WTC11 (cell line): ENCODE measurements at regions not wholly inside any gene's neighbourhood (a gene's known extent, or its start where the extent isn't known, plus 50 kb on each side); places are given as distances from the start of the nearest gene placed in this dataset.
"Not testable (repeated sequence)": the region's sequence is repeated elsewhere in the genome, so short reads cannot be mapped to it uniquely, and the experiment has no call there.

Experiments used
- ATAC-seq: fragments of 200-7000 bp; cut with Tn5 transposase; 2 replicates; pipeline ENCODE4 v1.10.0; 2021; ENCODE audit warnings: mild to moderate bottlenecking, moderate library complexity
- CTCF ChIA-PET: fragments of 300-600 bp; sonication (Branson Sonifier 250); formaldehyde crosslinking; loops from one replicate; lab custom pipeline; 2021; ENCODE audit warnings: antibody characterized with exemption; lab: Charles Lee
- POLR2A ChIA-PET: fragments of 350-600 bp; sonication (Branson Sonifier 250); formaldehyde crosslinking; loops from one replicate; lab custom pipeline; 2021; ENCODE audit warnings: antibody characterized with exemption; lab: Charles Lee
- DNase-seq: peaks from one replicate; pipeline ENCODE4 v3.0.0; 2021; ENCODE audit warnings: low spot score
- H3K27ac Mint-ChIP-seq: 2 replicates; pipeline ENCODE4 v1.8.0; 2021; ENCODE audit warnings: mixed read lengths
- H3K27me3 Mint-ChIP-seq: 2 replicates; pipeline ENCODE4 v1.8.0; 2021; ENCODE audit warnings: low read depth, mild to moderate bottlenecking, moderate library complexity, mixed read lengths
- H3K36me3 Mint-ChIP-seq: 2 replicates; pipeline ENCODE4 v1.8.0; 2021; ENCODE audit warnings: mixed read lengths
- H3K4me1 Mint-ChIP-seq: 2 replicates; pipeline ENCODE4 v1.8.0; 2022; ENCODE audit warnings: mixed read lengths
- H3K4me3 Mint-ChIP-seq: 2 replicates; pipeline ENCODE4 v1.8.0; 2021; ENCODE audit warnings: mild to moderate bottlenecking, moderate library complexity, mixed read lengths
- H3K9me3 Mint-ChIP-seq: 2 replicates; pipeline ENCODE4 v1.8.0; 2021; ENCODE audit warnings: mixed read lengths
- CREM ChIP-seq: sonication (generic); formaldehyde crosslinking; IDR thresholded peaks from 2 replicates; pipeline ENCODE4 v1.8.1; 2022; ENCODE audit warnings: mild to moderate bottlenecking, missing genetic modification reagents, moderate library complexity
- ERG ChIP-seq: fragments of 250-450 bp; sonication (Bioruptor Pico); IDR thresholded peaks from 2 replicates; pipeline ENCODE4 v1.8.0; 2021; ENCODE audit warnings: mild to moderate bottlenecking
- FOXP1 ChIP-seq: sonication (generic); formaldehyde crosslinking; IDR thresholded peaks from 2 replicates; pipeline ENCODE4 v1.8.0; 2022; ENCODE audit warnings: missing genetic modification reagents, mild to moderate bottlenecking, moderate library complexity, borderline replicate concordance
- FOXP4 ChIP-seq: sonication (generic); formaldehyde crosslinking; IDR thresholded peaks from 2 replicates; pipeline ENCODE4 v1.8.0; 2022; ENCODE audit warnings: mild to moderate bottlenecking, missing genetic modification reagents
- MXD4 ChIP-seq: fragments of 250-450 bp; sonication (Bioruptor Pico); IDR thresholded peaks from 2 replicates; pipeline ENCODE4 v1.8.0; 2021; ENCODE audit warnings: mild to moderate bottlenecking, moderate library complexity, borderline replicate concordance
- NR1H2 ChIP-seq: sonication (generic); formaldehyde crosslinking; IDR thresholded peaks from 2 replicates; pipeline ENCODE4 v1.9.0; 2021; ENCODE audit warnings: mild to moderate bottlenecking, moderate library complexity, missing genetic modification reagents
- OVOL2 ChIP-seq: fragments of 250-450 bp; sonication (Bioruptor Pico); IDR thresholded peaks from 2 replicates; pipeline ENCODE4 v1.9.0; 2021; ENCODE audit warnings: mild to moderate bottlenecking, borderline replicate concordance
- SP1 ChIP-seq: sonication (generic); formaldehyde crosslinking; conservative IDR thresholded peaks from 2 replicates; pipeline ENCODE4 v1.8.1; 2022; ENCODE audit warnings: missing genetic modification reagents
- TCF7 ChIP-seq: sonication (generic); formaldehyde crosslinking; IDR thresholded peaks from 2 replicates; pipeline ENCODE4 v1.8.0; 2022; ENCODE audit warnings: mild to moderate bottlenecking, low read depth, missing genetic modification reagents, moderate library complexity
- ZMAT4 ChIP-seq: fragments of 250-450 bp; sonication (Bioruptor Pico); IDR thresholded peaks from 2 replicates; pipeline ENCODE4 v1.9.0; 2021; ENCODE audit warnings: mild to moderate bottlenecking
- ZNF281 ChIP-seq: sonication (generic); formaldehyde crosslinking; IDR thresholded peaks from 2 replicates; pipeline ENCODE4 v1.8.0; 2023; ENCODE audit warnings: mild to moderate bottlenecking, missing genetic modification reagents
- ZNF512 ChIP-seq: sonication (generic); formaldehyde crosslinking; IDR thresholded peaks from 2 replicates; pipeline ENCODE4 v1.8.1; 2022; ENCODE audit warnings: missing genetic modification reagents, borderline replicate concordance
- TF ChIP-seq, protein P1 (sequence below): sonication (generic); formaldehyde crosslinking; IDR thresholded peaks from 2 replicates; pipeline ENCODE4 v1.8.1; 2023; ENCODE audit warnings: mild to moderate bottlenecking, missing genetic modification reagents

DNA sequence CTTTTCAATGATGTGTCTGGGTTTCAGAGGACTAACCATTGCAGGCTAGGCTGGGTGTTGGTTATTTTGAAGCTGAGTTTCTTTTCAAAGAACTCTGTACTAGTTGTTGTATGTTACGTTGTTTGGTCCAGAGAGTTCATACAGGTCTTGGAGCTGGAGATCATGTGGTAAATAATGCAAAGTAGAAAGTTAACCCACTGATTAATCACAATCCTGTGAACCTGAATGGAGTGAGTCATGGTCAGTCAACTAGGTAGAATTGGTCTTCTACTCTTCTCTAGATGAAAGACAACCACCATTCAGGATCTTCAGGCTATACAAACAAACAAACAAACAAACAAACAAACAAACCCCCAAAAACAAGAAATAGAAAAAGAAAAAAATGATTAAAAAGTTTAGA is 388.9 kb upstream of the ACTBL2 start (continued):
- TF ChIP-seq FOXP4 (CRISPR knock-in tag) (no peak), ERG (CRISPR knock-in tag) (no peak), OVOL2 (no peak), SP1 (no peak), FOXP1 (CRISPR knock-in tag) (no peak), TCF7 (CRISPR knock-in tag) (no peak)

- H3K4me3 Mint-ChIP-seq, ATAC-seq: not testable (repeated sequence)
These were observed 387.7 kb upstream of the ACTBL2 start for GRCh38 chr5:57870267-57870666.

GRCh38 chr5:57863661-57864060 is 381.1 kb upstream of the ACTBL2 start:
- H3K27me3 Mint-ChIP-seq = no peaks in the 10 kb centered on the region; the same call in 1 of the 2 replicates
- DNase-seq = no peak
- H3K36me3 Mint-ChIP-seq = peaks cover 1% of the 10 kb centered on the region; the same call in 1 of the 2 replicates
- no peak overlapping the region for H3K27ac Mint-ChIP-seq
- H3K4me3 Mint-ChIP-seq = no peak overlapping the region
- CTCF ChIA-PET = no interaction called here
- POLR2A ChIA-PET = no interaction called here
- TF ChIP-seq NR1H2 (no peak), ZMAT4 (CRISPR knock-in tag) (no peak), MXD4 (CRISPR knock-in tag) (no peak), ZNF512 (CRISPR knock-in tag) (no peak), ERG (CRISPR knock-in tag) (no peak), CREM (CRISPR knock-in tag) (no peak)
- TF ChIP-seq, protein P1, sequence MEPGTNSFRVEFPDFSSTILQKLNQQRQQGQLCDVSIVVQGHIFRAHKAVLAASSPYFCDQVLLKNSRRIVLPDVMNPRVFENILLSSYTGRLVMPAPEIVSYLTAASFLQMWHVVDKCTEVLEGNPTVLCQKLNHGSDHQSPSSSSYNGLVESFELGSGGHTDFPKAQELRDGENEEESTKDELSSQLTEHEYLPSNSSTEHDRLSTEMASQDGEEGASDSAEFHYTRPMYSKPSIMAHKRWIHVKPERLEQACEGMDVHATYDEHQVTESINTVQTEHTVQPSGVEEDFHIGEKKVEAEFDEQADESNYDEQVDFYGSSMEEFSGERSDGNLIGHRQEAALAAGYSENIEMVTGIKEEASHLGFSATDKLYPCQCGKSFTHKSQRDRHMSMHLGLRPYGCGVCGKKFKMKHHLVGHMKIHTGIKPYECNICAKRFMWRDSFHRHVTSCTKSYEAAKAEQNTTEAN (CRISPR knock-in tag) = no peak
- ATAC-seq = no peak
- no peaks in the 10 kb centered on the region for H3K4me1 Mint-ChIP-seq
- H3K9me3 Mint-ChIP-seq = peaks cover 7% of the 10 kb centered on the region

More at GRCh38 chr5:57870267-57870666, 387.7 kb upstream of the ACTBL2 start:
- TF ChIP-seq ZNF281 (CRISPR knock-in tag) (0 out of 2 replicates have a peak, but pooled peaks have one; percentile 49), FOXP1 (CRISPR knock-in tag) (peak; percentile 23; the same call in 1 of the 2 replicates)
- CTCF ChIA-PET, H3K27ac Mint-ChIP-seq, H3K27me3 Mint-ChIP-seq, POLR2A ChIA-PET: not testable (repeated sequence)
- peaks cover 20% of the 10 kb centered on the region for H3K9me3 Mint-ChIP-seq
- peaks cover 20% of the 10 kb centered on the region for H3K36me3 Mint-ChIP-seq
- peaks cover 26% of the 10 kb centered on the region for H3K4me1 Mint-ChIP-seq
- DNase-seq = peak; percentile 60
